ENCODE measurements at regions not wholly inside any gene's neighbourhood (a gene's known extent, or its start where the extent isn't known, plus 50 kb on each side); places are given as distances from the start of the nearest gene placed in this dataset.
A peak's percentile ranks its signal among the peaks of the same experiment; 100 is the strongest.

GRCh38 chr9:135328485-135329417 lies 150.8 kb upstream of the PPP1R26 start:
- H3K27me3 ChIP-seq = no peaks in the 10 kb centered on the region
- 77 to 79% methylated on average over 11 to 19 of the region's 20 CpGs for WGBS, 2 donors
- intact Hi-C loops (cut with DNase I; ENCODE audit: low total_unique reads) = no loop called here
- H3K9me3 ChIP-seq = no peaks in the 10 kb centered on the region
- no peaks in the 10 kb centered on the region for H3K36me3 ChIP-seq (ENCODE audit: low read depth, missing control alignments)
- H3K4me3 ChIP-seq = no peak overlapping the region
- no peak for TF ChIP-seq POLR2A (IDR thresholded peaks at IDR 0.05)
- no peak for TF ChIP-seq CTCF (IDR thresholded peaks at IDR 0.05)
- H3K4me1 ChIP-seq = no peaks in the 10 kb centered on the region
- peak; percentile 9 for DNase-seq
- H3K27ac ChIP-seq = no peak overlapping the region

- H3K36me3 ChIP-seq (ENCODE audit: low read depth, missing control alignments) = no peaks in the 10 kb centered on the region
- 72 to 77% methylated on average over 18 to 21 of the region's 21 CpGs for WGBS, 2 donors
- TF ChIP-seq CTCF (IDR thresholded peaks at IDR 0.05) = no peak
- TF ChIP-seq POLR2A (IDR thresholded peaks at IDR 0.05) = no peak
- no peaks in the 10 kb centered on the region for H3K27me3 ChIP-seq
- H3K4me3 ChIP-seq = no peak overlapping the region
- intact Hi-C loops (cut with DNase I; ENCODE audit: low total_unique reads) = no loop called here
- H3K27ac ChIP-seq = no peak overlapping the region
- peak; percentile 8 for DNase-seq
- no peaks in the 10 kb centered on the region for H3K9me3 ChIP-seq
- no peaks in the 10 kb centered on the region for H3K4me1 ChIP-seq
These were observed 149.8 kb upstream of the PPP1R26 start for GRCh38 chr9:135329571-135330306.

GRCh38 chr9:135330307-135330631 lies 149.3 kb upstream of the PPP1R26 start:
- no peaks in the 10 kb centered on the region for H3K36me3 ChIP-seq (ENCODE audit: low read depth, missing control alignments)
- H3K27ac ChIP-seq = no peak overlapping the region
- intact Hi-C loops (cut with DNase I; ENCODE audit: low total_unique reads) = no loop called here
- no peaks in the 10 kb centered on the region for H3K27me3 ChIP-seq
- H3K4me1 ChIP-seq = no peaks in the 10 kb centered on the region
- no peak for TF ChIP-seq CTCF (IDR thresholded peaks at IDR 0.05)
- TF ChIP-seq POLR2A (IDR thresholded peaks at IDR 0.05) = no peak
- WGBS, 2 donors = 93% methylated on average over 5 to 6 of the region's 6 CpGs
- H3K4me3 ChIP-seq = no peak overlapping the region
- H3K9me3 ChIP-seq = no peaks in the 10 kb centered on the region
- peak; percentile 10 for DNase-seq

GRCh38 chr9:135330685-135331590 lies 148.6 kb upstream of the PPP1R26 start:
- H3K27ac ChIP-seq = no peak overlapping the region
- TF ChIP-seq POLR2A (IDR thresholded peaks at IDR 0.05) = no peak
- TF ChIP-seq CTCF (IDR thresholded peaks at IDR 0.05) = no peak
- peak; percentile 8 for DNase-seq
- no peaks in the 10 kb centered on the region for H3K27me3 ChIP-seq
- 92 to 94% methylated on average over 13 to 14 of the region's 14 CpGs for WGBS, 2 donors
- intact Hi-C loops (cut with DNase I; ENCODE audit: low total_unique reads) = no loop called here
- H3K4me3 ChIP-seq = no peak overlapping the region
- H3K36me3 ChIP-seq (ENCODE audit: low read depth, missing control alignments) = no peaks in the 10 kb centered on the region
- H3K9me3 ChIP-seq = no peaks in the 10 kb centered on the region
- no peaks in the 10 kb centered on the region for H3K4me1 ChIP-seq
